Cardiac muscle cell (in vitro differentiated cells and primary cell): ENCODE measurements at regions not wholly inside any gene's neighbourhood (a gene's known extent, or its start where the extent isn't known, plus 50 kb on each side); places are given as distances from the start of the nearest gene placed in this dataset.

Experiments
- DNase-seq, 2 donors: peaks; one replicate each; pipeline versions ENCODE4 v3.0.0 to v3.0.0-alpha.2; 2010 to 2017; ENCODE audit warnings: low read depth in 1 of 2, low spot score in 1 of 2
- H3K27ac ChIP-seq: fragments of 200-600 bp; sonication (generic); 2 replicates; pipeline ENCODE4 v1.5.1; 2016
- H3K27me3 ChIP-seq: fragments of 200-600 bp; sonication (generic); 2 replicates; pipeline ENCODE4 v1.6.0; 2016; ENCODE audit warnings: control low read depth
- H3K36me3 ChIP-seq: fragments of 200-600 bp; sonication (generic); 2 replicates; pipeline ENCODE4 v1.5.1; 2016; ENCODE audit warnings: control low read depth
- H3K4me1 ChIP-seq: fragments of 200-600 bp; sonication (generic); 2 replicates; pipeline ENCODE4 v1.8.1; 2017; ENCODE audit warnings: low read depth, mild to moderate bottlenecking, mixed run types
- H3K4me3 ChIP-seq: fragments of 200-600 bp; sonication (generic); 2 replicates; pipeline ENCODE4 v1.5.1; 2016; ENCODE audit warnings: mild to moderate bottlenecking
- H3K9me3 ChIP-seq: fragments of 200-600 bp; sonication (generic); 2 replicates; pipeline ENCODE4 v1.5.1; 2017; ENCODE audit warnings: low read depth, mild to moderate bottlenecking, control low read depth
- CTCF ChIP-seq: IDR thresholded peaks from 2 replicates; pipeline ENCODE4 v1.5.1; 2012; ENCODE audit warnings: low read depth, mild to moderate bottlenecking, low read length

DNA sequence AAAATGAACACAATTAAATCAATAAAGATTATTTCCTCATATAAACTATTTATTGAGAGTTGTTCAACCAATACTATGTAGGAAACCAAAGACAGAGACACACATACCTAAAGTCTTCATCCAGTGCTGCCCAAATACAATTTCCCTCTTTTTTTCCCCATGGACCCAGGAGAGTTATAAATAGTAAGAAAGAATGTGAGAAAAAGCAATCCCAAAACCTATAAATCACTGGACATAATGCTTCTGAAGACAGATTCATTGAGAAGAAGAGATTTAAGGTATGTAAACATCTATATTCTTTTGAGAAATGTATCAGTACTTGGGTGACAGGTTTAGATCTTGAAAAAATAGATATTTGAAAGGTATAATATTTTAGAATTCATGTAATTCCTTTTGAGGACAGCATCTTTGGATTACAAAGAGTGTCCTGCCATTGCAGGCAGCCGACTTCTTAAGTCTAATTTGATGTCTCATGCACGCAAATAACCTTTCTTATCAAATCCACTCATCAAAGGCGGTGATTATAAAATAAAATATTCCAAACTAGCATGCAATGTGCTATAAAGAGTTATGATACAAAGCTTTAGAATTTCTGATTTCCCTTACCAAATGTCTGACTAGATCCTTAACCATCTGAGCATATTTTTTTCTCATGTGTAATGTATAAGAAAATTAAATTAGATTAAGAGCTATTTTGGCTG is 739.4 kb downstream of the LIG4 start:
- DNase-seq = no peak
- Histone ChIP-seq H3K9me3 (no peaks in the 10 kb centered on the region), H3K4me1 (no peaks in the 10 kb centered on the region), H3K27me3 (no peaks in the 10 kb centered on the region), H3K27ac (no peak overlapping the region), H3K4me3 (no peak overlapping the region), H3K36me3 (no peaks in the 10 kb centered on the region)
- TF ChIP-seq CTCF = no peak

GRCh38 chr13:107473253-107473652 is 742.1 kb downstream of the LIG4 start:
- H3K27me3 ChIP-seq = no peaks in the 10 kb centered on the region
- no peak for DNase-seq
- no peak for TF ChIP-seq CTCF

GRCh38 chr13:107466326-107467099 is 748.8 kb downstream of the LIG4 start:
- Histone ChIP-seq H3K27me3 (no peaks in the 10 kb centered on the region), H3K9me3 (no peaks in the 10 kb centered on the region), H3K4me1 (no peaks in the 10 kb centered on the region), H3K36me3 (no peaks in the 10 kb centered on the region), H3K4me3 (no peak overlapping the region), H3K27ac (no peak overlapping the region)
- no peak for TF ChIP-seq CTCF
- peak in 1 of 2 donors; percentile 38 for DNase-seq

More at GRCh38 chr13:107473253-107473652, 742.1 kb downstream of the LIG4 start:
- H3K9me3 ChIP-seq = no peaks in the 10 kb centered on the region
- no peak overlapping the region for H3K4me3 ChIP-seq
- H3K36me3 ChIP-seq = no peaks in the 10 kb centered on the region
- H3K4me1 ChIP-seq = no peaks in the 10 kb centered on the region
- no peak overlapping the region for H3K27ac ChIP-seq

- H3K4me1 ChIP-seq = no peaks in the 10 kb centered on the region
- H3K36me3 ChIP-seq = no peaks in the 10 kb centered on the region
- H3K27ac ChIP-seq = no peak overlapping the region
- TF ChIP-seq CTCF = no peak
- no peaks in the 10 kb centered on the region for H3K27me3 ChIP-seq
- no peaks in the 10 kb centered on the region for H3K9me3 ChIP-seq
- no peak for DNase-seq
- H3K4me3 ChIP-seq = no peak overlapping the region
Observed at GRCh38 chr13:107462501-107462900, 752.8 kb downstream of the LIG4 start.

DNA sequence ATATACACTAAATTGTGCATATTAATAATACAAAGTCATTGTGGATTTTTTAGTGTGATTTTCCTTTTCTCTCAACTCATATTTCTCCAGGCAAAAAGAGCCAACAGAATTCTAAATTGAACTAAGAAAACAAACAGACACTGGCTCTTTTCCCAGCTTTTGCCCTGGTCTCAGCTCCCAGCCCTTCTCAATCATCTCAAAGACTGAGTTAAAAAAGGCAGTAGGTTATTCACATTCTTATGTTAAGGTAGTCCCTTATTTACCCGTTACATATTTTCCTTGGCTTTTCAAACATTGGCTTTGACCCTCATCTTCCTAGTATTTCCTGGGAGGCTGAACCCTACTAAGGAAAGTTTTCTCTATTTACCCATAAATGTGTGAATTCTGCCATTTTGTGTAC is 753.6 kb downstream of the LIG4 start:
- H3K4me3 ChIP-seq = no peak overlapping the region
- DNase-seq = no peak
- H3K27ac ChIP-seq = no peak overlapping the region
- no peaks in the 10 kb centered on the region for H3K4me1 ChIP-seq
- no peaks in the 10 kb centered on the region for H3K9me3 ChIP-seq
- TF ChIP-seq CTCF = no peak
- no peaks in the 10 kb centered on the region for H3K36me3 ChIP-seq
- no peaks in the 10 kb centered on the region for H3K27me3 ChIP-seq
